ENCODE measurements at regions not wholly inside any gene's neighbourhood (a gene's known extent, or its start where the extent isn't known, plus 50 kb on each side); places are given as distances from the start of the nearest gene placed in this dataset.

- DNase-seq (ENCODE audit: low spot score) = no peak
Measured at GRCh38 chr17:77439189-77440018, 298.6 kb downstream of the SEC14L1 start.

- DNase-seq (ENCODE audit: low spot score) = no peak
Measured at GRCh38 chr17:77440560-77440981, 299.8 kb downstream of the SEC14L1 start.

GRCh38 chr17:77441130-77441920, 300.6 kb downstream of the SEC14L1 start:
- no peak for DNase-seq (ENCODE audit: low spot score)

- no peak for DNase-seq (ENCODE audit: low spot score)
Measured at GRCh38 chr17:77441940-77442339, 301.2 kb downstream of the SEC14L1 start.

- no peak for DNase-seq (ENCODE audit: low spot score)
Measured at GRCh38 chr17:77442976-77443747, 302.4 kb downstream of the SEC14L1 start.

- DNase-seq (ENCODE audit: low spot score) = no peak
Measured at GRCh38 chr17:77443748-77444260, 303.0 kb downstream of the SEC14L1 start.

- DNase-seq (ENCODE audit: low spot score) = no peak
Measured at GRCh38 chr17:77444628-77444983, 303.8 kb downstream of the SEC14L1 start.

GRCh38 chr17:77444984-77445759, 304.4 kb downstream of the SEC14L1 start:
- no peak for DNase-seq (ENCODE audit: low spot score)

- no peak for DNase-seq (ENCODE audit: low spot score)
Measured at GRCh38 chr17:77445760-77446532, 305.2 kb downstream of the SEC14L1 start.

- DNase-seq (ENCODE audit: low spot score) = no peak
Measured at GRCh38 chr17:77446940-77447634, 306.3 kb downstream of the SEC14L1 start.

GRCh38 chr17:77449373-77449907, 308.7 kb downstream of the SEC14L1 start:
- DNase-seq (ENCODE audit: low spot score) = no peak

- DNase-seq (ENCODE audit: low spot score) = peak; percentile 85
Measured at GRCh38 chr17:77449908-77450741, 309.4 kb downstream of the SEC14L1 start.

GRCh38 chr17:77450742-77451244, 310.0 kb downstream of the SEC14L1 start:
- DNase-seq (ENCODE audit: low spot score) = peak; percentile 32

- peak; percentile 89 for DNase-seq (ENCODE audit: low spot score)
Measured at GRCh38 chr17:77451245-77451893, 310.6 kb downstream of the SEC14L1 start.

GRCh38 chr17:77451894-77452852, 311.4 kb downstream of the SEC14L1 start:
- peak; percentile 81 for DNase-seq (ENCODE audit: low spot score)

GRCh38 chr17:77453613-77454241, 313.0 kb downstream of the SEC14L1 start:
- no peak for DNase-seq (ENCODE audit: low spot score)

Data from SK-N-DZ (cell line).